NCI-H345 treated with DMSO at 0.1 percent for 48 hours (cell line): ENCODE measurements at regions not wholly inside any gene's neighbourhood (a gene's known extent, or its start where the extent isn't known, plus 50 kb on each side); places are given as distances from the start of the nearest gene placed in this dataset.

Source experiments
- DNase-seq: peaks from one replicate; lab custom pipeline; 2025; ENCODE audit not compliant: unreplicated experiment; lab: John Stamatoyannopoulos, UW

DNA sequence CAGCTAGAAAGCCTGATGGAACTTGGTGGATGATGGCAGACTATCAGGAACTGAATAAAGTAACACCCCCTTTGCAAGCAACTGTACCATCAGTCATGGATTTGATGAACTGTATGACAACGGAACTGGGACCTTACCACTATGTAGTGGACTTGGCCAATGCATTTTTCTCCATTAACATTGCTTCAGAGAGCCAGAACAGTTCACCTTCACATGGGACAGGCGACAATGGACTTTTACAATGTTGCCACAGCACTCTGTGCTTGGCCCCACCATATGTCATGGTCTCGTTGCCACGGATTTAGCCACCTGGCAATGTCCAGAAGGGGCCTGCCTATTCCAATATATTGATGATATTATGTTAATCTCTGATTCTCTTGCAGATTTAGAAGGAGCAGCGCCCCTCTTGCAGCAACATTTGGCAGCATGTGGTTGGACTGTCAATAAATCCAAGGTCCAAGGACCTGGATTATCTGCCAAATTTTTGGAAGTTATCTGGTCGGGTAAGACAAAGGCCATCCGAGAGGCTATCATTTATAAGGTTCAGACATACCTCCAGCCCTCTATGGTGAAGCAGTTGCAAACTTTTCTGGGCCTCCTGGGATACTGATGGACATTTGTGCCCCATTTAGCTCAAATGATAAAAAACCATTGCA lies 52.2 kb upstream of the ZC3H15 start:
- DNase-seq, result no peak
